GM12891 (cell line): ENCODE measurements at regions not wholly inside any gene's neighbourhood (a gene's known extent, or its start where the extent isn't known, plus 50 kb on each side); places are given as distances from the start of the nearest gene placed in this dataset.

Source experiments
- DNase-seq: peaks from one replicate; pipeline ENCODE4 v3.0.0; 2011; ENCODE audit warnings: low spot score; ENCODE audit not compliant: insufficient read length
- FAIRE-seq: peaks from 2 replicates; lab custom pipeline; 2011; peaks lifted over from hg19 to GRCh38; lab: Jason Lieb, UNC
- PAX5 ChIP-seq: IDR thresholded peaks from 2 replicates; pipeline ENCODE4 v1.6.1; 2011; ENCODE audit warnings: low read length, moderate library complexity, mild to moderate bottlenecking; ENCODE audit not compliant: insufficient read depth, severe bottlenecking
- POLR2A ChIP-seq: IDR thresholded peaks from 2 replicates; pipeline ENCODE4 v1.6.1; 2011; ENCODE audit warnings: low read depth, low read length, control low read depth
- POLR2AphosphoS5 ChIP-seq: IDR thresholded peaks from 2 replicates; pipeline ENCODE4 v1.6.1; 2011; ENCODE audit warnings: low read depth, low read length, control low read depth
- POU2F2 ChIP-seq: IDR thresholded peaks from 2 replicates; pipeline ENCODE4 v1.6.1; 2011; ENCODE audit warnings: low read depth, mild to moderate bottlenecking, control low read depth, low read length, moderate library complexity
- SPI1 ChIP-seq: IDR thresholded peaks from 2 replicates; pipeline ENCODE4 v1.6.1; 2011; ENCODE audit warnings: low read depth, low read length, control low read depth
- TAF1 ChIP-seq: IDR thresholded peaks from 2 replicates; pipeline ENCODE4 v1.6.1; 2011; ENCODE audit warnings: low read depth, low read length, control low read depth

DNA sequence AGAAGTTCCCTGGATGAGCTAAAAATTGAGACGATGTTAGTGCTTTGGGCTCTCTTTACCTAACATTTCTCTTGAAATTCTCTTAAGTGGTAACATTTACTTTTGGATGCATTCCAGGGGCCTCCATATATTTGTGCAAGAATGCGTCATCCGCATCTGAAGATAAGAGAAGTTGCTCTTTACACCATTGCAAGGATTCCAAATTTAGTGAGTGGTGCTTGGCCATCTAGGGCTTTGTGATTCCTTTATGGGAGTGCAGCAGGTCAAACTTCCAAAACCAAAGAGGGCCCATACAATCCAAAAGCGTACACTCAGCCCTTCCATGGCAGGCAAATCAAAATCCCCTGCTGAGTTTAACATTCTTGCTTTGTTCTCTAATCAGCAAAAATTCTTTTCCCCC lies 102.0 kb upstream of the DMAC1 start:
- TF ChIP-seq POLR2A (no peak), POU2F2 (no peak), SPI1 (no peak), TAF1 (no peak), PAX5 (no peak), POLR2AphosphoS5 (no peak)
- no peak for FAIRE-seq
- DNase-seq = no peak

DNA sequence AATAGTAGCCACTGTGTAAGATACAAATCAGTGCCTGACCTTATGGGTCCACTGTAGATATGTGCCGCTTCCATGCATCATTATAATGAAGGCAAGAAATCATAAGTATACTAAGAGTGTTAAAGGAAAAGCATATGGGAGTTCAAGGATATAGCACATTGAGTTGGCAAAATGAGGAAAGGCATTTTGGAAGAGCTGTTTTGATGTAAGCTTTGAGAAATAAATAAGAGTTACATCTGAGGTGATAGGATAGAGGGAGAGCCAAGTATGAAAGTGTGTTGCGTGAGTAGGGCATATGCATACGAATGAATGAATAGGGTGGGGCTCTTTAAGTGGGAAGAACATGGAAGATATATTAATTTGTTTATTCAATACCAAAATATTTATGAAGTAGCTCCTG lies 101.0 kb upstream of the DMAC1 start:
- no peak for FAIRE-seq

DNA sequence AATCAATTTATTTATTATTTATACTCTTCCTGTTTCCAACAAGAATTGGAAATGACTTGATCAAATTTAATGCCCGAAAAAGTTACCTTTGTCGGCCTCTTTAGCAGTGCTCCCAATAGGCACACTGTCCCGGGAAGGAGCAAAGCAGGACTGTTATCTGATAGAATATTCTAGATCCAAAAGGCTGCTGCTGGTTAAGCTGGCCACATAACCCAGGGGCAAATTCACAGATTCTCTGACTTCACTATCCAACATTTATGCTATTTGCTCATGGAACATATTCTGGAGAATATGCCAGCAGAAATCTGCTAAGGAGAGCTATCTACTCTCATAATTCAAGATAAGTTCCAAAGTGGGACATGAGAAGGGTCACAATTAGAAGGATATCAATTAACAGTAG lies 100.2 kb upstream of the DMAC1 start:
- TF ChIP-seq TAF1 = no peak
- TF ChIP-seq SPI1 = no peak
- no peak for TF ChIP-seq POLR2AphosphoS5
- no peak for TF ChIP-seq PAX5
- TF ChIP-seq POU2F2 = no peak
- no peak for TF ChIP-seq POLR2A
- no peak for FAIRE-seq
- DNase-seq = no peak

More for the DNA sequence above, 101.0 kb upstream of the DMAC1 start:
- no peak for DNase-seq
- TF ChIP-seq POLR2AphosphoS5 = no peak
- TF ChIP-seq TAF1 = no peak
- TF ChIP-seq POU2F2 = no peak
- TF ChIP-seq PAX5 = no peak
- TF ChIP-seq POLR2A = no peak
- TF ChIP-seq SPI1 = no peak

DNA sequence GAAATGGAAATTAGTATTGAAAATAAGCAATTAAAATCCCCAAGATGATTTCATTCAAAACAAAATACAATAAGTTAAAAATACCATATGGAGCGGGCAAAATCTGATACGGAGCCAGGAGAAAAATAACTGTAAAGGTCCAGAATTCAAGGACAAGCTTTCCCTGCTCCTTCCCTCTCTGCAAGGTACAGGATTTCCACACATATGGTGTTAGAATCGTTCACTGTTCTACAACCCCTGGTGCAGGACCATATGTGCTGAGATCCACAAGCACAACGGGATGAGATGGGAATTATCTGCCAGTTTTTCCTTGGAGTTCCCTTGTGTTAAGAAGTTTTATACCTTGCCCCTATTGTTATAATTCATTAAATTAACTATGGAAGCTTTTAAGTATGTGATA lies 94.7 kb upstream of the DMAC1 start:
- DNase-seq = no peak
- no peak for FAIRE-seq

DNA sequence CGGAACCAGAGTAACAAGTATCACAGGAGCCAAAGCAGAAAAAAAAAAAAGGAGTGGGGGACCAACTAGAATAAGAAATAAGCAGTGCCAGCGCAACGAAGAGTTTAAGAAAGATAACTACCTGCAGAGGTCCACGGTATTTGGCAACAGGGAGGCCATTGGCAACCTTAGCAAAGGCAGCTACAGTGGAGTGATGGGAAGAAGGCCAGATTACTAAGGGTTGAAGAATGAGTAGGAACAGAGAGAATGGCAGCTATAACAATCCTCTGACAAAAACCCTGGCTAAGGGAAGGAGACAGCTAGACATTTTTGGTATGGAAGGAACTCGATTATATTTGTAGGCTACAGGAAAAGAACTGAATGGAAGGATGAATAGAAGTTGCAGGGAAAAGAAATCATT lies 93.4 kb upstream of the DMAC1 start:
- no peak for FAIRE-seq
- TF ChIP-seq SPI1 (no peak), POLR2A (no peak), TAF1 (no peak), POLR2AphosphoS5 (no peak), POU2F2 (no peak), PAX5 (no peak)

More for the DNA sequence above, 94.7 kb upstream of the DMAC1 start:
- TF ChIP-seq POU2F2 (no peak), POLR2AphosphoS5 (no peak), PAX5 (no peak), TAF1 (no peak), SPI1 (no peak), POLR2A (no peak)

DNA sequence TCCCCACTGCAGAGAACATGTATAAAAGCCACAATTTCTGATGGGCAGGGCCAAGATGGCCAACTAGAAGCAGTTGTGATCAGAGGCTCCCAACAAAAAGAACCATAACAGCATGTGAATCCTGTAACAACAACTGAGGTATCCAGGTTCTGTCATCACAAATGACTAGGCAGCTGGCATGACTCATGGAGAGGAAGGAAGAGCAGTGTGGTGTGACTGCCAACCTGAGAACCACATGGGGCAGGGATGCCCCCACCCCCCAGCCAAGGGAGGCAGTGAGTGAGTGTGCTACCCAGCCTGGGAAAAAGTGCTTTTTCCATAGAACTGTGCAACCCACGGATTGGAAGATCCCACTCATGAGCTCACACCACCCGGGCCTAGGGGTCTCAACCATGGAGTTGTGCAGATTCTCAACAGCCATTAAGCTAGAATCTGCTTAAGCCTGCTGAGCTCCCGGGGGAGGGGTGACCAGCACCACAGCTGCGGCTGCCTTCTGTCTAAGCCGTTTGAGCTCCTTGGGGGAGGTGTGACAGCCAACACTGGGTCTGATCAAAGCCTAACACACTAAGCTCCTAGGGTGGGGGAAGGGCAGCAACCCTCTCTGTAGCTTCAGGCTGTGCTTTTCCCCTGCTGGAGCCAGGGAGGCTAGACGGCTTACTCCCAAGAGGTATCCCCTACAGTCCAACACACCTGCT lies 80.1 kb upstream of the DMAC1 start:
- no peak for DNase-seq
- no peak for FAIRE-seq

More for the DNA sequence above, 93.4 kb upstream of the DMAC1 start:
- DNase-seq = no peak

DNA sequence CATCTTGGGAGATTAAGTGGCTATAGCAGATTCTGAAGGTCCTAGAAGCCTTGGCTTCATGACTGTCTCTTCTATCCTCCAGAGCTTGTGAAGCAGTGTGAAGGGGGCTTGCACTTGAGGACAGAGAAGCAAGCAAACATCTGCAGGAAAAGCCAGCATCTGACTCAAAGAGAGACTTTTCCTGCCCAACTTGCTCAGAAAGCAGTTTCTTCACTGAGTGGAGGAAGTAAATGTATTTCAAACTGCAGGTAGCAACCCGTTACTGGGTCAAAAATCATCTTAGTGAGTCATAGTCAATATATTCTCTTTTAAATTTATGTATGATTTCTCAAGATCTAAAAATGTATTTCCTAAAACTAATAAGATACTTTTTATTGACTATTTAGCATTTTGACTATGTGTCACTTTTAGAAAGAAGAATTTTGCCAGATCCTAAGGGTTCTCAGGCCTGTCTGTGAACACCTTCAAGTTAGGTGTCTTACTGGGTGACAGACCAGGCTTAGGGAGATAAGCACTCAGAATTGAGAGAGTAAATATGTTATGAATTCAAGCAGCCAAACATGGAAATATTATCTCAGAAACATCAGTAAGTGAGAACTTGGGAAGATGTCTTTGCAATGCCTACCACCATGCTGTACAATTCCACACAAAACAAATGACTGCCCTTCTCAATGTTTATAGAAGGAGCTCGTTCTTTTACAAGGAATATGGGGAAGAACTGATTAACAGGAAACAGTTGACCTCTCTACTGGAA lies 72.6 kb upstream of the DMAC1 start:
- no peak for FAIRE-seq
- no peak for TF ChIP-seq TAF1
- no peak for TF ChIP-seq SPI1
- TF ChIP-seq POLR2AphosphoS5 = no peak
- TF ChIP-seq PAX5 = no peak
- no peak for TF ChIP-seq POU2F2
- no peak for DNase-seq

More for the DNA sequence above, 80.1 kb upstream of the DMAC1 start:
- TF ChIP-seq POLR2AphosphoS5 (no peak), PAX5 (no peak), TAF1 (no peak), POU2F2 (no peak), POLR2A (no peak), SPI1 (no peak)

DNA sequence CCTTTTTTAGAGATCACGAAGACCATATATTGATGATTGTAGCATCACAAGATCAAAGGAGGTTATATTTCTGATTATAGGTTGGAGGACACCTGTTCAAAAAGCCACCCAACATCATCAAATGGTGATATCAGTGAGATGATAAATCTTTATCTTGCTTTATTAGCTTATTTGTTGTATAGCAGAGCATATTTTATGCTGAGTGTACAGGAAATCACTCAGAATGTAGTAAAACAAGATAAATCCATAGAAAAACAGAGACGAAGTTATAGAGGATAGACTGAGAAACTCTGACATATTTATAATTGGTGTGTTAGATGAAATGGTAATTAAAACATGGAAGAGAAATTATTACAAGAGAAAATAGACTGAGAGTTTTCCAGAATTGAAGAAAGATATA lies 69.8 kb upstream of the DMAC1 start:
- TF ChIP-seq POLR2A (no peak), TAF1 (no peak), PAX5 (no peak), POLR2AphosphoS5 (no peak), POU2F2 (no peak), SPI1 (no peak)
- FAIRE-seq = no peak

DNA sequence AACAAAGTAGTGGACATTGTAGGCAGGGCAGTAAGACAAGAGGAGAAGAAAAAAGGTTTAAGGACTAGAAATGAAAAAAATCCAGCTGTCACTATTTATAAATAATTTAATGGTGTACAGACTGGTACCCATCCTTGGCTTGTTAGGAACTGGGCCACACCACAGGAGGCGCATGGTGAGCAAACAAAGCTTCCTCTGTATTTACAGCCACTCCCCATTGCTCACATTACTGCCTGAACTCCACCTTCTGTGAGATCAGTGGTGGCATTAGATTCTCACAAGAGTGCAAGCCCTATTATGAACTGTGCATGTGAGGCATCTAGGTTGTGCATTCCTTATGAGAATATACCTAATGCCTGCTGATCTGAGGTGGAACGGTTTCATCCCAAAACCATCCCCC lies 62.6 kb upstream of the DMAC1 start:
- TF ChIP-seq SPI1 (no peak), POLR2AphosphoS5 (no peak)
- no peak for FAIRE-seq
- DNase-seq = no peak

More for the DNA sequence above, 69.8 kb upstream of the DMAC1 start:
- DNase-seq = no peak

DNA sequence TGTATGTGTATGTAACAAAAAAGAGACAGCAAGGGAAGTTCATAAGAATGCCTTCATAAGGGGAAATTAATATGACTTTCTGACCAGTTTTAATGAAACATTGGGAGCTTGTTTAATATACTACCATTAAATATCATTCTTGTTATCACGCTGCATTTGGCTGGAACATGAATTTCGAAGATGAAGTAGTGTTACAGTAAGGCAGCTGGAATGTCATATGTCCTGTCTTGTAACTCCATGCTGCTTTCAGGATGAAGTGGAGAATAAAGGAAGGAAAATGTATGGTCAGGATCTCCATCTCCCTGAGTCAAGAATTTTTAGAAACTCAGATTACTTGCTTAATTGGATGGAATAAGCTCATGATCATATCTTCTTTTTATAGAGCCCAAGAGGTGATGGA lies 61.5 kb upstream of the DMAC1 start:
- FAIRE-seq (no peak), DNase-seq (no peak)
- TF ChIP-seq POLR2AphosphoS5 = no peak
- no peak for TF ChIP-seq TAF1
- TF ChIP-seq SPI1 = no peak
- no peak for TF ChIP-seq POU2F2
- no peak for TF ChIP-seq PAX5
- TF ChIP-seq POLR2A = no peak
